A549 (cell line): ENCODE measurements at regions not wholly inside any gene's neighbourhood (a gene's known extent, or its start where the extent isn't known, plus 50 kb on each side); places are given as distances from the start of the nearest gene placed in this dataset.

Experiments
- MAFK ChIP-seq: fragments of 450-650 bp; IDR thresholded peaks from 2 replicates; pipeline ENCODE4 v1.6.1; 2014; ENCODE audit not compliant: partially characterized antibody
- POLR2A ChIP-seq: IDR thresholded peaks from 2 replicates; pipeline ENCODE4 v1.6.1; 2012; ENCODE audit warnings: mild to moderate bottlenecking, low read length
- TF ChIP-seq, protein P1 (sequence below): fragments of >200 bp; sonication (Bioruptor Twin); formaldehyde crosslinking; IDR thresholded peaks from 3 replicates; pipeline ENCODE4 v1.5.1; 2016
- TF ChIP-seq, protein P2 (sequence below): IDR thresholded peaks from 2 replicates; pipeline ENCODE4 v1.6.1; 2012

DNA sequence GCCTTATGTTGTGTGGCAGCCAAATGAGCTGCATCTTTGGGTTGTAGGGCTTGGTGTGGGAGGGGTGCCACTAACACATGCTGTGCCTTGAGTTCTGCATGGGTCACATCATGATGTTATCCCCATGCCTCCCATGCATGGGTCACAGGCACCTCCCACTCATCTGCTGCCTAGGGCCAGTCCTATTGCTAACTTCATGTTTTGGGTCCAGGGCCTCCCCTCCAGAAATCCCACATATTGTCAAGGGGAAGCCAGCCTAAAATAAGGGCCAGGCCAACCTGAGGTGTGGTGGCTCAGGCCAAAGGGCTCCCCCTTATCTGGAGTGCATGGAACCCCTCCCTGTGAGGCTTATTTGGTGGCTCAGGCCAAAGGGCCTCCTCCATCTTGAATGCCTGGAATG is 299.0 kb downstream of the RPS24 start:
- TF ChIP-seq, protein P1, sequence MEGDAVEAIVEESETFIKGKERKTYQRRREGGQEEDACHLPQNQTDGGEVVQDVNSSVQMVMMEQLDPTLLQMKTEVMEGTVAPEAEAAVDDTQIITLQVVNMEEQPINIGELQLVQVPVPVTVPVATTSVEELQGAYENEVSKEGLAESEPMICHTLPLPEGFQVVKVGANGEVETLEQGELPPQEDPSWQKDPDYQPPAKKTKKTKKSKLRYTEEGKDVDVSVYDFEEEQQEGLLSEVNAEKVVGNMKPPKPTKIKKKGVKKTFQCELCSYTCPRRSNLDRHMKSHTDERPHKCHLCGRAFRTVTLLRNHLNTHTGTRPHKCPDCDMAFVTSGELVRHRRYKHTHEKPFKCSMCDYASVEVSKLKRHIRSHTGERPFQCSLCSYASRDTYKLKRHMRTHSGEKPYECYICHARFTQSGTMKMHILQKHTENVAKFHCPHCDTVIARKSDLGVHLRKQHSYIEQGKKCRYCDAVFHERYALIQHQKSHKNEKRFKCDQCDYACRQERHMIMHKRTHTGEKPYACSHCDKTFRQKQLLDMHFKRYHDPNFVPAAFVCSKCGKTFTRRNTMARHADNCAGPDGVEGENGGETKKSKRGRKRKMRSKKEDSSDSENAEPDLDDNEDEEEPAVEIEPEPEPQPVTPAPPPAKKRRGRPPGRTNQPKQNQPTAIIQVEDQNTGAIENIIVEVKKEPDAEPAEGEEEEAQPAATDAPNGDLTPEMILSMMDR: no peak
- TF ChIP-seq, protein P2, sequence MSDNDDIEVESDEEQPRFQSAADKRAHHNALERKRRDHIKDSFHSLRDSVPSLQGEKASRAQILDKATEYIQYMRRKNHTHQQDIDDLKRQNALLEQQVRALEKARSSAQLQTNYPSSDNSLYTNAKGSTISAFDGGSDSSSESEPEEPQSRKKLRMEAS: no peak
- TF ChIP-seq POLR2A: no peak
- no peak for TF ChIP-seq MAFK
